ENCODE measurements at regions not wholly inside any gene's neighbourhood (a gene's known extent, or its start where the extent isn't known, plus 50 kb on each side); places are given as distances from the start of the nearest gene placed in this dataset.

GRCh38 chr2:150544731-150545130 is 57.3 kb upstream of the RND3 start:
- Mint-ChIP-seq H3K4me3 (no peak overlapping the region), H3K9me3 (peaks cover 2% of the 10 kb centered on the region), H3K4me1 (no peaks in the 10 kb centered on the region), H3K27me3 (no peaks in the 10 kb centered on the region), H3K27ac (no peak overlapping the region), H3K36me3 (no peaks in the 10 kb centered on the region)
- DNase-seq, result no peak

- Mint-ChIP-seq H3K27me3 (no peaks in the 10 kb centered on the region), H3K9me3 (peaks cover 2% of the 10 kb centered on the region), H3K36me3 (no peaks in the 10 kb centered on the region), H3K4me3 (no peak overlapping the region), H3K4me1 (no peaks in the 10 kb centered on the region), H3K27ac (no peak overlapping the region)
- no peak for DNase-seq
Observed at GRCh38 chr2:150542692-150543091, 55.2 kb upstream of the RND3 start.

- Mint-ChIP-seq H3K27me3 (no peaks in the 10 kb centered on the region), H3K9me3 (peaks cover 2% of the 10 kb centered on the region), H3K4me3 (no peak overlapping the region), H3K27ac (no peak overlapping the region), H3K36me3 (no peaks in the 10 kb centered on the region), H3K4me1 (no peaks in the 10 kb centered on the region)
- DNase-seq, result no peak
Observed at GRCh38 chr2:150542172-150542571, 54.7 kb upstream of the RND3 start.

GRCh38 chr2:150538651-150539201 is 51.3 kb upstream of the RND3 start:
- DNase-seq, result no peak
- Mint-ChIP-seq H3K36me3 (no peaks in the 10 kb centered on the region), H3K4me1 (no peaks in the 10 kb centered on the region), H3K27me3 (no peaks in the 10 kb centered on the region), H3K4me3 (no peak overlapping the region), H3K9me3 (peaks cover 2% of the 10 kb centered on the region), H3K27ac (no peak overlapping the region)

Measured in activated naive CD8-positive, alpha-beta T cell treated with anti-CD3 and anti-CD28 coated beads for 36 hours (primary cell).